OCI-LY7 (cell line): ENCODE measurements at regions not wholly inside any gene's neighbourhood (a gene's known extent, or its start where the extent isn't known, plus 50 kb on each side); places are given as distances from the start of the nearest gene placed in this dataset.

Experiments used
- BruUV-seq: library from RNA; stranded (reverse); fragments of 400-500 nt; replicated peaks from 2 replicates; lab custom pipeline; 2021; lab: Mats Ljungman, UMichigan
- CTCF ChIA-PET: fragments of 300-600 bp; sonication (Branson Sonifier 250); formaldehyde crosslinking; loops from one replicate; lab custom pipeline; 2022; ENCODE audit warnings: antibody characterized with exemption; ENCODE audit not compliant: unreplicated experiment; lab: Charles Lee
- POLR2A ChIA-PET: fragments of 300-600 bp; sonication (Branson Sonifier 250); formaldehyde crosslinking; loops from one replicate; lab custom pipeline; 2022; ENCODE audit warnings: antibody characterized with exemption; lab: Charles Lee
- DNase-seq: peaks from one replicate; pipeline ENCODE4 v3.0.0-alpha.2; 2015; ENCODE audit warnings: low spot score
- H2AFZ ChIP-seq: fragments of 200-600 bp; sonication (generic), shearing (Covaris generic); 2 replicates; pipeline ENCODE4 v1.6.1; 2014; ENCODE audit warnings: mild to moderate bottlenecking, antibody characterized with exemption, low read length, moderate library complexity
- H3K27ac ChIP-seq: fragments of 200-600 bp; sonication (generic); 2 replicates; pipeline ENCODE4 v1.5.1; 2014; ENCODE audit warnings: mixed run types, low read depth, mild to moderate bottlenecking, moderate library complexity, low read length, inconsistent platforms; ENCODE audit not compliant: poor library complexity, severe bottlenecking
- H3K36me3 ChIP-seq: fragments of 200-600 bp; sonication (generic); 2 replicates; pipeline ENCODE4 v1.6.1; 2014; ENCODE audit warnings: mild to moderate bottlenecking, antibody characterized with exemption, low read length, moderate library complexity, mixed read lengths; ENCODE audit not compliant: insufficient read depth
- H3K4me1 ChIP-seq: fragments of 200-600 bp; sonication (generic); 2 replicates; pipeline ENCODE4 v1.5.1; 2014; ENCODE audit warnings: mild to moderate bottlenecking, low read length; ENCODE audit not compliant: insufficient read depth, poor library complexity, severe bottlenecking
- H3K4me2 ChIP-seq: fragments of 200-600 bp; sonication (generic); 2 replicates; pipeline ENCODE4 v1.6.1; 2014; ENCODE audit warnings: mild to moderate bottlenecking, low read length
- H3K4me3 ChIP-seq: fragments of 200-600 bp; sonication (generic); 2 replicates; pipeline ENCODE4 v1.5.1; 2014; ENCODE audit warnings: mild to moderate bottlenecking, low read depth, low read length; ENCODE audit not compliant: poor library complexity, severe bottlenecking
- H3K79me2 ChIP-seq: fragments of 200-600 bp; sonication (generic); 2 replicates; pipeline ENCODE4 v1.6.1; 2016; ENCODE audit warnings: low read depth, mild to moderate bottlenecking, low read length, moderate library complexity, mixed read lengths; ENCODE audit not compliant: insufficient read depth
- H3K9me2 ChIP-seq: fragments of 200-600 bp; sonication (generic); 2 replicates; pipeline ENCODE4 v1.6.1; 2016; ENCODE audit warnings: mild to moderate bottlenecking, low read length, mixed read lengths; ENCODE audit not compliant: insufficient read depth
- H3K9me3 ChIP-seq: fragments of 200-600 bp; sonication (generic); 2 replicates; pipeline ENCODE4 v1.6.1; 2014; ENCODE audit warnings: mild to moderate bottlenecking, mixed run types, low read length, mixed read lengths
- H4K20me1 ChIP-seq: fragments of 200-600 bp; sonication (generic); 2 replicates; pipeline ENCODE4 v1.6.1; 2014; ENCODE audit warnings: mild to moderate bottlenecking, antibody characterized with exemption, low read length, moderate library complexity, mixed read lengths; ENCODE audit not compliant: insufficient read depth
- EZH2phosphoT487 ChIP-seq: fragments of 200-600 bp; sonication (generic); IDR thresholded peaks from 2 replicates; pipeline ENCODE4 v1.6.1; 2018; ENCODE audit warnings: low read depth, borderline replicate concordance, mild to moderate bottlenecking, mixed run types, antibody characterized with exemption, low read length, moderate library complexity, mixed read lengths
- intact Hi-C: fragments of 100-400 bp; cut with micrococcal nuclease; formaldehyde crosslinking; loops from one replicate; pipeline ENCODE4 v1.10.0; 2022; ENCODE audit not compliant: unreplicated experiment
- TF ChIP-seq, protein P1 (sequence below): fragments of 200-600 bp; sonication (generic); conservative IDR thresholded peaks from 2 replicates; pipeline ENCODE4 v1.5.1; 2014; ENCODE audit warnings: mild to moderate bottlenecking, antibody characterized with exemption, low read length, moderate library complexity, mixed read lengths

DNA sequence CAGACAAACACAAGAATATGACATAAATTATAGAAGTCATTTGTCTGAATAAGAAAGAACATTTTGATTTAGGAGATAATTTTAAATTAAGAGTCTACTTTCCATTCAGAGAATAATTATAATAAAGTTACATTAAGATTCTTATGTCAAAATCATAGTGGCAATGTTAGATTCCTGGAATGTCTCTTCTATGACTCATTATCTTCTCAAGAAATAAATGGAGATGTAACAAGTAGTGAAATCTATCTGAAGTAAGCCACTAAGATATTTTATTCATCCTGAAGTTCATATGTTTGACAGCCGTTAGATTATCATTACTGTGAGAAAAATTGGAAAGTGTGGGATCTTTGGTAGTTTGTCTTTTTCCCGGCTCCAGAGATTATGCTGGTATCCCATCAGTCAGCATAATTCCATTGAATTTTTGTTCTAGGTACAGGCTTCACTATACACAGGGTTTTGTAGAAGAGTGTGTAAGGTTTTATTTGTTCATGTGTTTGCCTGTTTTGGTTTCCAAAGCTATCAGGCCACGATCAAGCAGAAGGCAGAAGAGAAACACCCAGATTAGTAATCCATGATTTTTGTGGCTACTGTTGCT lies 1246.6 kb upstream of the LRRTM1 start:
- no peaks in the 10 kb centered on the region for H4K20me1 ChIP-seq
- no peak overlapping the region for H3K4me2 ChIP-seq
- ChIA-PET POLR2A (no interaction called here), CTCF (no interaction called here)
- DNase-seq = no peak
- H2AFZ ChIP-seq = no peak overlapping the region
- H3K9me3 ChIP-seq = no peaks in the 10 kb centered on the region
- TF ChIP-seq EZH2phosphoT487 = no peak
- TF ChIP-seq, protein P1, sequence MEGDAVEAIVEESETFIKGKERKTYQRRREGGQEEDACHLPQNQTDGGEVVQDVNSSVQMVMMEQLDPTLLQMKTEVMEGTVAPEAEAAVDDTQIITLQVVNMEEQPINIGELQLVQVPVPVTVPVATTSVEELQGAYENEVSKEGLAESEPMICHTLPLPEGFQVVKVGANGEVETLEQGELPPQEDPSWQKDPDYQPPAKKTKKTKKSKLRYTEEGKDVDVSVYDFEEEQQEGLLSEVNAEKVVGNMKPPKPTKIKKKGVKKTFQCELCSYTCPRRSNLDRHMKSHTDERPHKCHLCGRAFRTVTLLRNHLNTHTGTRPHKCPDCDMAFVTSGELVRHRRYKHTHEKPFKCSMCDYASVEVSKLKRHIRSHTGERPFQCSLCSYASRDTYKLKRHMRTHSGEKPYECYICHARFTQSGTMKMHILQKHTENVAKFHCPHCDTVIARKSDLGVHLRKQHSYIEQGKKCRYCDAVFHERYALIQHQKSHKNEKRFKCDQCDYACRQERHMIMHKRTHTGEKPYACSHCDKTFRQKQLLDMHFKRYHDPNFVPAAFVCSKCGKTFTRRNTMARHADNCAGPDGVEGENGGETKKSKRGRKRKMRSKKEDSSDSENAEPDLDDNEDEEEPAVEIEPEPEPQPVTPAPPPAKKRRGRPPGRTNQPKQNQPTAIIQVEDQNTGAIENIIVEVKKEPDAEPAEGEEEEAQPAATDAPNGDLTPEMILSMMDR = no peak
- no TSS peak for BruUV-seq
- intact Hi-C loops = no loop called here
- H3K4me1 ChIP-seq = no peaks in the 10 kb centered on the region
- no peaks in the 10 kb centered on the region for H3K9me2 ChIP-seq
- H3K36me3 ChIP-seq = no peaks in the 10 kb centered on the region
- no peaks in the 10 kb centered on the region for H3K79me2 ChIP-seq
- H3K4me3 ChIP-seq = no peak overlapping the region
- no peak overlapping the region for H3K27ac ChIP-seq

DNA sequence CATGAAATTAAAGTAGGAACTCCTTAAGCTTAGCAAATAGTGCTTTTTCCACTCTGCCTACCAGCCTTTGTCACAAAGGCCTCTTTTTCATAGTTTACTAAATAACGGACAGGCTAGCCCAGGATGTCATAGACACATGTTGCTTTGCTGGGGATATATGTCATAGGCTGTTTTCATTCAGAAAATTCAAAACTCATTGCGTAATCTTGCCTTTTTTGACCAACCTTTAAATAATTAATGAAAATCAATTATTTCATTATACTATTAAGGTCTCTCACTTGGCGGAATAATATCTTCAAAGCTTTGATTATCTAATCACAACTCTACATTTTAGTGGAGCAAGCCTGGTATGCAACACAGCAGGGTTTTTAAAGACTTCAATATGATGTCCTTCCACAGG lies 1245.7 kb upstream of the LRRTM1 start:
- BruUV-seq = no TSS peak
- Histone ChIP-seq H3K9me3 (no peaks in the 10 kb centered on the region), H2AFZ (no peak overlapping the region), H3K36me3 (no peaks in the 10 kb centered on the region), H4K20me1 (no peaks in the 10 kb centered on the region), H3K27ac (no peak overlapping the region), H3K79me2 (no peaks in the 10 kb centered on the region), H3K4me1 (no peaks in the 10 kb centered on the region), H3K4me2 (no peak overlapping the region), H3K4me3 (no peak overlapping the region), H3K9me2 (no peaks in the 10 kb centered on the region)
- POLR2A ChIA-PET = interaction anchor here (0.9 kb wide), 1 partner anchor 16 kb away, joined by 3 read pairs; no protein-coding TSS in a partner anchor
- DNase-seq = no peak
- intact Hi-C loops = no loop called here
- TF ChIP-seq EZH2phosphoT487 = no peak
- TF ChIP-seq, protein P1 = no peak
- CTCF ChIA-PET = no interaction called here

DNA sequence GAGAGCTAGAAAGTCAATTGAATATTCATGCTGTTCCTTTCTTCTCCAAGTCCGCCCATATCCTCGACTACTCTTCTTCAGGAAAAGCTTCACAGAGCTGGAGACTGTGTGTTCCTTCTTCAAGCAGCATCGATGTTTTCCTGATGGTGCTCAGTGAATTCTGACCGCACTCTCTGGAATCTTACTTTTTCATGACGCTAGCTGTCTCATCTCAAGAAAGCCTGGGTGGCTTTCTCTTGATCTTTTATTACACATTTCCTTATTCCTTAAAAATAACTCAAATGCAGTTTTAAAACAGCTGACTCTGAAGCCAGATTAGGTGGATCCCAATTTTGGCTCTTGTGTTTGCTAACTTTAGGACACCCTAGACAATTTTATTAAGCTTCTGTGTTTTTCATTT lies 1245.1 kb upstream of the LRRTM1 start:
- intact Hi-C loops = no loop called here
- no peak overlapping the region for H3K4me2 ChIP-seq
- DNase-seq = no peak
- H4K20me1 ChIP-seq = no peaks in the 10 kb centered on the region
- CTCF ChIA-PET = no interaction called here
- no peak overlapping the region for H2AFZ ChIP-seq
- no peak overlapping the region for H3K27ac ChIP-seq
- H3K9me3 ChIP-seq = no peaks in the 10 kb centered on the region
- no TSS peak for BruUV-seq
- POLR2A ChIA-PET = interaction anchor here (0.9 kb wide), 1 partner anchor 15 kb away, joined by 3 read pairs; no protein-coding TSS in a partner anchor
- no peaks in the 10 kb centered on the region for H3K4me1 ChIP-seq
- H3K36me3 ChIP-seq = no peaks in the 10 kb centered on the region
- no peaks in the 10 kb centered on the region for H3K9me2 ChIP-seq
- H3K79me2 ChIP-seq = no peaks in the 10 kb centered on the region
- H3K4me3 ChIP-seq = no peak overlapping the region
- TF ChIP-seq EZH2phosphoT487 = no peak
- TF ChIP-seq, protein P1 = no peak
